Tibial nerve (tissue), 4 donors: ENCODE measurements at regions not wholly inside any gene's neighbourhood (a gene's known extent, or its start where the extent isn't known, plus 50 kb on each side); places are given as distances from the start of the nearest gene placed in this dataset.

ENCODE experiments used
- DNase-seq, 2 donors: peaks; one replicate each; pipeline ENCODE4 v3.0.0-alpha.2; 2019; ENCODE audit warnings: low spot score in 2 of 2
- H3K27ac ChIP-seq, 4 donors: fragments of 200-600 bp; sonication (generic) in 3 of 4; one replicate each; pipeline ENCODE4 v1.5.1; 2017 to 2019; ENCODE audit warnings: mild to moderate bottlenecking in 1 of 4
- H3K27me3 ChIP-seq, 2 donors: fragments of 200-600 bp; sonication (generic) in 1 of 2; one replicate each; pipeline versions ENCODE4 v1.5.1 to v1.6.0; 2017 to 2019
- H3K36me3 ChIP-seq, 3 donors: fragments of 200-600 bp; sonication (generic); one replicate each; pipeline ENCODE4 v1.5.1; 2018 to 2019
- H3K4me1 ChIP-seq, 4 donors: fragments of 200-600 bp; sonication (generic) in 3 of 4; one replicate each; pipeline ENCODE4 v1.5.1; 2017 to 2019
- H3K4me3 ChIP-seq, 4 donors: fragments of 200-600 bp; sonication (generic) in 3 of 4; one replicate each; pipeline ENCODE4 v1.5.1; 2017 to 2019; ENCODE audit warnings: mild to moderate bottlenecking in 1 of 4, moderate library complexity in 1 of 4
- H3K9me3 ChIP-seq, 4 donors: fragments of 200-600 bp; sonication (generic) in 3 of 4; one replicate each; pipeline ENCODE4 v1.5.1; 2017 to 2019
- EP300 ChIP-seq, 2 donors: sonication (generic); formaldehyde crosslinking; IDR thresholded peaks; one replicate each; pipeline ENCODE4 v1.6.1; 2017; ENCODE audit warnings: antibody characterized with exemption in 2 of 2, mild to moderate bottlenecking in 1 of 2
- POLR2A ChIP-seq, 2 donors: fragments of 450-650 bp; IDR thresholded peaks; one replicate each; pipeline ENCODE4 v1.6.1; 2017; ENCODE audit warnings: antibody characterized with exemption in 2 of 2, mild to moderate bottlenecking in 2 of 2, moderate library complexity in 2 of 2
- WGBS, 2 donors: methylation state at CpG; one replicate each; pipeline ENCODE4 v1.1.5; 2018; 5-methylcytosine and 5-hydroxymethylcytosine counted together
- TF ChIP-seq, protein P1 (sequence below), 5 experiments: fragments of 200-600 bp in 3 of 5; fragments of 450-650 bp in 2 of 5; sonication (generic) in 3 of 5; IDR thresholded peaks; one replicate each; pipeline ENCODE4 v1.5.1; 2016 to 2019; ENCODE audit warnings: antibody characterized with exemption in 5 of 5, mild to moderate bottlenecking in 3 of 5, moderate library complexity in 2 of 5

DNA sequence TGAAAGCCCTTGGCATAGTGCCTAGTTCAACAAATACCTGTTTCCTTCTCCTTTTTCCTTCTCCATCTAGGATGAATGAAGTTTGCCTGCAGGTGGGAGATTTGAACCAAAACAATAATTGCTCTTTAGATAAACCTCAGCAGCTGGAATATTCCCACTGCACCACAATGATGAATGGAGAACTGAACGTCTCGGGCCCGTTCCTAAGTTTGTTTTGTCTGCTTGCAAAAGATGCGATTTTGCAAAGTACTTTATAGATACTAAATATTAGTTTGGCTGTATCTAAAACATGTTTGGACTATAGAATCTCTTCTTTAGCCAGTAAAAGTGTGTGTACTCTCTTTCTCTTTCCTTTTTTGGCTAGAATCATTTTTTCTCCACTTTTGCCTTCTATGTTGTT, 75.8 kb upstream of the BMPER start:
- no peak overlapping the region for H3K27ac ChIP-seq
- 84 to 86% methylated on average over 4 of the region's 4 CpGs for WGBS, 2 donors
- DNase-seq, result no peak
- H3K36me3 ChIP-seq, result no peaks in the 10 kb centered on the region
- TF ChIP-seq, protein P1, sequence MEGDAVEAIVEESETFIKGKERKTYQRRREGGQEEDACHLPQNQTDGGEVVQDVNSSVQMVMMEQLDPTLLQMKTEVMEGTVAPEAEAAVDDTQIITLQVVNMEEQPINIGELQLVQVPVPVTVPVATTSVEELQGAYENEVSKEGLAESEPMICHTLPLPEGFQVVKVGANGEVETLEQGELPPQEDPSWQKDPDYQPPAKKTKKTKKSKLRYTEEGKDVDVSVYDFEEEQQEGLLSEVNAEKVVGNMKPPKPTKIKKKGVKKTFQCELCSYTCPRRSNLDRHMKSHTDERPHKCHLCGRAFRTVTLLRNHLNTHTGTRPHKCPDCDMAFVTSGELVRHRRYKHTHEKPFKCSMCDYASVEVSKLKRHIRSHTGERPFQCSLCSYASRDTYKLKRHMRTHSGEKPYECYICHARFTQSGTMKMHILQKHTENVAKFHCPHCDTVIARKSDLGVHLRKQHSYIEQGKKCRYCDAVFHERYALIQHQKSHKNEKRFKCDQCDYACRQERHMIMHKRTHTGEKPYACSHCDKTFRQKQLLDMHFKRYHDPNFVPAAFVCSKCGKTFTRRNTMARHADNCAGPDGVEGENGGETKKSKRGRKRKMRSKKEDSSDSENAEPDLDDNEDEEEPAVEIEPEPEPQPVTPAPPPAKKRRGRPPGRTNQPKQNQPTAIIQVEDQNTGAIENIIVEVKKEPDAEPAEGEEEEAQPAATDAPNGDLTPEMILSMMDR (IDR thresholded peaks at IDR 0.05), result no peak
- TF ChIP-seq EP300 (IDR thresholded peaks at IDR 0.05), result no peak
- TF ChIP-seq POLR2A (IDR thresholded peaks at IDR 0.05), result no peak
- H3K9me3 ChIP-seq, result no peaks in the 10 kb centered on the region
- H3K27me3 ChIP-seq, result no peaks in the 10 kb centered on the region
- H3K4me1 ChIP-seq, result peaks cover 0 to 10% (median 0%) of the 10 kb centered on the region in 4 donors
- no peak overlapping the region for H3K4me3 ChIP-seq

DNA sequence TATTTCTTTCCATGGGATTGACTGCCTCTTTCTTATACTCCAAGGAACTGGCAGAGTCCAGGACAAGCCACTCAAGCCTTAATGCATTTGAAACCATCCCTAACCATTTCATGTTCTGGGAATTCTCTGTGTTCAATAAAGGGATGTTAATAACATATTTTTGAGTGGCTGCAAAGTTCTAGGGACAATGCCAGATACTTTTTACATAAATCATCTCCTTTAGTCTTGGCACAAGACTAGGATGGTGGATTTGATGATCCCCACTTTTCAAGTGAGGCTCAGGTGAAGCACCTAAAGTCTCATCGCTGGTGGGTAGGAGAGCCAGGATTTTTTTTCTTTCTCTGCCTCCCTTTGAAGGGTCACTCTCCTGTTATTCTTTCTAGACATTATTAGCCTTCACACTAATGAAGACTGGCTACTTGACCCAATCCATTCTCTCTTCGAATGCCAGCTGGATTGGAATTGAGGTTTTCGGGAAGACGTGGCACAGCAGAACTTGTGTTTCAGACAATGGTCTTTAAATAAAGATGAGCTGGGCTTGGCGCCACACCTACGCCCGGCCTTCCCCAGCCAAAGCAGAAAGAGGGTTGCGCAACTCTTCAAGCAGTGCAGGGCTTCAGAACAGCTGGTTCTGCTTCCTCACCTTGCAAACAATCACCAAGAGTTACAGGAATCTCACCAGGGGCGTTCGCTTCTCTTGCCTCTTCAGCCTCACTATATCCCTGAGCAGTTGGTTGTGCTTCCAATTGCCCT, 73.8 kb upstream of the BMPER start:
- Histone ChIP-seq H3K27ac (no peak overlapping the region), H3K4me1 (peaks cover 0 to 6% (median 0%) of the 10 kb centered on the region in 4 donors), H3K4me3 (no peak overlapping the region), H3K27me3 (no peaks in the 10 kb centered on the region), H3K36me3 (no peaks in the 10 kb centered on the region), H3K9me3 (no peaks in the 10 kb centered on the region)
- DNase-seq, result peak in 1 of 2 donors; percentile 59
- TF ChIP-seq, protein P1 (IDR thresholded peaks at IDR 0.05), result no peak
- TF ChIP-seq EP300 (IDR thresholded peaks at IDR 0.05) (peak in 1 of 2 donors; percentile 38), POLR2A (IDR thresholded peaks at IDR 0.05) (no peak)
- 78 to 89% methylated on average over 10 of the region's 10 CpGs for WGBS, 2 donors

DNA sequence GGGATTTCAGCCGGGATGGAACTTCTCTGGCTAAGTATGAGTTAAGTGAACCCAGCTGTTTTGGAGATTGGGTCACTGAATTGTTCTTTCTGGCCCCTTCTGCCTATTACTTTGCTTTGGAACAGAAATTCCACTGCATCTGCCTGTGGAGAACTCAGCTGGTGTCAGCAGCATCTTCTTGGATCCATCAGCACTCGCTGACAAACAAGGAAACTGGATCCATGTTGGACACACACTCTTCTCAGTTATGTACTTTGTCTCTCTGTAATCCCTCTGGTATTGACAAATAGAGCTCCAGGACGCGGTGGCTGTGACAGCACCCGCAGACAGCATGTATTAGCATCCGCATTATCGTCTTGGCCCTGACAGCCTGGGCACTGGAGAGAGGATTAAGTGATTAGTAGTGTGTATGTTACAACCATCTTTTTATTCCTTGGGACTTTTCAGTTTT, 73.0 kb upstream of the BMPER start:
- Histone ChIP-seq H3K4me1 (peaks cover 0 to 6% (median 0%) of the 10 kb centered on the region in 4 donors), H3K27me3 (no peaks in the 10 kb centered on the region), H3K36me3 (no peaks in the 10 kb centered on the region), H3K4me3 (no peak overlapping the region), H3K27ac (no peak overlapping the region), H3K9me3 (peaks cover 0 to 2% (median 0%) of the 10 kb centered on the region in 4 donors)
- DNase-seq, result no peak
- no peak for TF ChIP-seq EP300 (IDR thresholded peaks at IDR 0.05)
- TF ChIP-seq, protein P1 (IDR thresholded peaks at IDR 0.05), result no peak
- no peak for TF ChIP-seq POLR2A (IDR thresholded peaks at IDR 0.05)
- 72 to 80% methylated on average over 7 of the region's 7 CpGs for WGBS, 2 donors

DNA sequence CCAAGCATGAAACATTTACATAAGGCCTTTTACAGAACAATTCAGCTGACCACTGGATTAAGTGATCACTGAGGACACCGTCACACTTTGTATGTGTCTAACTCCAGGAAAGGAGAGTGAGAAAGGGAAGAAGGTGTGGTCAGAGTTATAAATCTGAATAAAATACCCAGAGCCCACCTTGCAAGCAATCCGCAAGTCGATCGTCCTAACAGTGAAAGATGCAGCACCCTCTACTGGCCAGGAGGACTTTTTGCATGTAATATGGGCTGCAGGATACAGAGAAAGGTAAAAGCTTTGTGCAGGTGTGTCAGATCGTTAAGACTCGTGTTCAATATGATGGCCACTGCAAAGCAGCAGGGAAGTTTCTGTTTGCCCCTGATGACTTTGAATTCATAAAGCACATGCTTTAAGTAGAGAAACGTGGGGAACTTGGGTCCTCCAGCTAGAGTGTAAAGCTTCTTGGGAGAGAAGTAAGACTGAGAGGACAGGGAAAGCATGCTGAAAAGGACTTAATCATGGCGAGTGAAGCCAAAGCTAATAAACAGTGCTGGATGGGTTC, 68.5 kb upstream of the BMPER start:
- TF ChIP-seq EP300 (IDR thresholded peaks at IDR 0.05) (no peak), POLR2A (IDR thresholded peaks at IDR 0.05) (no peak)
- TF ChIP-seq, protein P1 (IDR thresholded peaks at IDR 0.05), result no peak
- no peaks in the 10 kb centered on the region for H3K36me3 ChIP-seq

GRCh38 chr7:33837356-33837851, 67.9 kb upstream of the BMPER start:
- Histone ChIP-seq H3K27ac (no peak overlapping the region), H3K27me3 (no peaks in the 10 kb centered on the region), H3K36me3 (no peaks in the 10 kb centered on the region), H3K9me3 (peaks cover 0 to 3% (median 0%) of the 10 kb centered on the region in 4 donors), H3K4me1 (peaks cover 0 to 5% (median 0%) of the 10 kb centered on the region in 4 donors), H3K4me3 (no peak overlapping the region)
- WGBS, 2 donors, result 78 to 79% methylated on average over 11 to 14 of the region's 14 CpGs
- DNase-seq, result peak in 1 of 2 donors; percentile 35
- TF ChIP-seq EP300 (IDR thresholded peaks at IDR 0.05) (peak in 1 of 2 donors; percentile 29), POLR2A (IDR thresholded peaks at IDR 0.05) (no peak)

More for the DNA sequence above, 68.5 kb upstream of the BMPER start:
- 90 to 93% methylated on average over 8 of the region's 8 CpGs for WGBS, 2 donors
- Histone ChIP-seq H3K4me3 (no peak overlapping the region), H3K4me1 (peaks cover 0 to 2% (median 0%) of the 10 kb centered on the region in 4 donors), H3K27ac (no peak overlapping the region), H3K27me3 (no peaks in the 10 kb centered on the region), H3K9me3 (peaks cover 0 to 3% (median 0%) of the 10 kb centered on the region in 4 donors)
- DNase-seq, result no peak
